IMR-90 (cell line): ENCODE measurements at regions not wholly inside any gene's neighbourhood (a gene's known extent, or its start where the extent isn't known, plus 50 kb on each side); places are given as distances from the start of the nearest gene placed in this dataset.

Source experiments
- BHLHE40 ChIP-seq: fragments of 150-350 bp; IDR thresholded peaks from 2 replicates; pipeline ENCODE4 v1.6.1; 2016; ENCODE audit warnings: mild to moderate bottlenecking, low read depth, low read length
- CEBPB ChIP-seq: IDR thresholded peaks from 2 replicates; pipeline ENCODE4 v1.6.1; 2012; ENCODE audit warnings: low read depth, low read length, improper control_type of control experiment
- MAFK ChIP-seq: IDR thresholded peaks from 2 replicates; pipeline ENCODE4 v1.6.1; 2012; ENCODE audit warnings: low read depth, low read length, improper control_type of control experiment
- MXI1 ChIP-seq: IDR thresholded peaks from 2 replicates; pipeline ENCODE4 v1.6.1; 2012; ENCODE audit warnings: low read depth, mild to moderate bottlenecking, low read length, moderate library complexity, borderline replicate concordance
- NFE2L2 ChIP-seq: fragments of 150-350 bp; IDR thresholded peaks from 2 replicates; pipeline ENCODE4 v1.6.1; 2016; ENCODE audit warnings: low read depth, mild to moderate bottlenecking, low read length
- POLR2A ChIP-seq: IDR thresholded peaks from 2 replicates; pipeline ENCODE4 v1.6.1; 2012; ENCODE audit warnings: mild to moderate bottlenecking, low read depth, low read length
- RAD21 ChIP-seq: IDR thresholded peaks from 2 replicates; pipeline ENCODE4 v1.6.1; 2012; ENCODE audit warnings: low read length, improper control_type of control experiment
- RCOR1 ChIP-seq: IDR thresholded peaks from 2 replicates; pipeline ENCODE4 v1.6.1; 2012; ENCODE audit warnings: mild to moderate bottlenecking, low read length, improper control_type of control experiment; ENCODE audit not compliant: insufficient replicate concordance
- SMC3 ChIP-seq: fragments of 150-350 bp; IDR thresholded peaks from 2 replicates; pipeline ENCODE4 v1.6.1; 2016; ENCODE audit warnings: low read depth, mild to moderate bottlenecking, antibody characterized with exemption, low read length, moderate library complexity
- TF ChIP-seq, protein P1 (sequence below): conservative IDR thresholded peaks from 2 replicates; pipeline ENCODE4 v1.5.1; 2012; ENCODE audit warnings: mild to moderate bottlenecking, low read depth, low read length, improper control_type of control experiment
- TF ChIP-seq, protein P2 (sequence below): fragments of 150-350 bp; IDR thresholded peaks from 2 replicates; pipeline ENCODE4 v1.6.1; 2016; ENCODE audit warnings: low read depth, mild to moderate bottlenecking, low read length, moderate library complexity, borderline replicate concordance
- TF ChIP-seq, protein P3 (sequence below): fragments of 150-350 bp; IDR thresholded peaks from 2 replicates; pipeline ENCODE4 v1.6.1; 2017; ENCODE audit warnings: mild to moderate bottlenecking, antibody characterized with exemption, low read length, low read depth

DNA sequence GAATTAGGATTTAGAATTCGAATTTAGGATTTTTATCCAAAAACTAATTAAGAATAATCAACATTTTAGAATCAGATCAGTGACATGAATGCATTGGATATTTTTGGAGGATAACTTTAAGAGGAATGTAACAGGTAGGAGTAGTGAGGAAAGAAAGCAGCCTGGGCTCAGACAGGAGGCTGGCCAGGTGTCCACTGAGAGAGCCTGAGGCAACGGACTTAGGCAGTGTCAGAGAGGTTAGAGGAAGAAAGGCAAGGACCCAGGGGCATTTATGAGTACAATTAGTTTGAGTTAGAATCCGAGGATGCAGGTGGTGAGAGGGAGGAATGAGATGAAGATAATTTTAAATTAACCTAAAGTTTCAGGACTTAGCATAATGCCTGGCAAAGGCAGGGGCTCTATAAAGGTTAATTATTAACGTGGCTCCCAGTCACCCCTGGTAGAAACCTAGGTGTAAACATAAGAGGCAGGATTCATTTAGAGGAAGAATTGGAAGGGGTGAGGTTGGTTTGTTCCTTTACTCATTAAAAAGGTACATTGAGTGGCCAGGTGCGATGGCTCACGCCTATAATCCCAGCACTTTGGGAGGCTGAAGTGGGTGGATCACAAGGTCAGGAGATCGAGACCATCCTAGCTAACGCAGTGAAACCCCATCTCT is 507.1 kb downstream of the TMEM182 start:
- no peak for TF ChIP-seq RCOR1
- TF ChIP-seq MXI1, result no peak
- no peak for TF ChIP-seq RAD21
- TF ChIP-seq SMC3, result no peak
- no peak for TF ChIP-seq NFE2L2
- no peak for TF ChIP-seq BHLHE40
- TF ChIP-seq, protein P1, sequence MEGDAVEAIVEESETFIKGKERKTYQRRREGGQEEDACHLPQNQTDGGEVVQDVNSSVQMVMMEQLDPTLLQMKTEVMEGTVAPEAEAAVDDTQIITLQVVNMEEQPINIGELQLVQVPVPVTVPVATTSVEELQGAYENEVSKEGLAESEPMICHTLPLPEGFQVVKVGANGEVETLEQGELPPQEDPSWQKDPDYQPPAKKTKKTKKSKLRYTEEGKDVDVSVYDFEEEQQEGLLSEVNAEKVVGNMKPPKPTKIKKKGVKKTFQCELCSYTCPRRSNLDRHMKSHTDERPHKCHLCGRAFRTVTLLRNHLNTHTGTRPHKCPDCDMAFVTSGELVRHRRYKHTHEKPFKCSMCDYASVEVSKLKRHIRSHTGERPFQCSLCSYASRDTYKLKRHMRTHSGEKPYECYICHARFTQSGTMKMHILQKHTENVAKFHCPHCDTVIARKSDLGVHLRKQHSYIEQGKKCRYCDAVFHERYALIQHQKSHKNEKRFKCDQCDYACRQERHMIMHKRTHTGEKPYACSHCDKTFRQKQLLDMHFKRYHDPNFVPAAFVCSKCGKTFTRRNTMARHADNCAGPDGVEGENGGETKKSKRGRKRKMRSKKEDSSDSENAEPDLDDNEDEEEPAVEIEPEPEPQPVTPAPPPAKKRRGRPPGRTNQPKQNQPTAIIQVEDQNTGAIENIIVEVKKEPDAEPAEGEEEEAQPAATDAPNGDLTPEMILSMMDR, result no peak
- no peak for TF ChIP-seq CEBPB
- no peak for TF ChIP-seq MAFK
- no peak for TF ChIP-seq POLR2A
- TF ChIP-seq, protein P2, sequence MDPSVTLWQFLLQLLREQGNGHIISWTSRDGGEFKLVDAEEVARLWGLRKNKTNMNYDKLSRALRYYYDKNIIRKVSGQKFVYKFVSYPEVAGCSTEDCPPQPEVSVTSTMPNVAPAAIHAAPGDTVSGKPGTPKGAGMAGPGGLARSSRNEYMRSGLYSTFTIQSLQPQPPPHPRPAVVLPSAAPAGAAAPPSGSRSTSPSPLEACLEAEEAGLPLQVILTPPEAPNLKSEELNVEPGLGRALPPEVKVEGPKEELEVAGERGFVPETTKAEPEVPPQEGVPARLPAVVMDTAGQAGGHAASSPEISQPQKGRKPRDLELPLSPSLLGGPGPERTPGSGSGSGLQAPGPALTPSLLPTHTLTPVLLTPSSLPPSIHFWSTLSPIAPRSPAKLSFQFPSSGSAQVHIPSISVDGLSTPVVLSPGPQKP, result no peak
- TF ChIP-seq, protein P3, sequence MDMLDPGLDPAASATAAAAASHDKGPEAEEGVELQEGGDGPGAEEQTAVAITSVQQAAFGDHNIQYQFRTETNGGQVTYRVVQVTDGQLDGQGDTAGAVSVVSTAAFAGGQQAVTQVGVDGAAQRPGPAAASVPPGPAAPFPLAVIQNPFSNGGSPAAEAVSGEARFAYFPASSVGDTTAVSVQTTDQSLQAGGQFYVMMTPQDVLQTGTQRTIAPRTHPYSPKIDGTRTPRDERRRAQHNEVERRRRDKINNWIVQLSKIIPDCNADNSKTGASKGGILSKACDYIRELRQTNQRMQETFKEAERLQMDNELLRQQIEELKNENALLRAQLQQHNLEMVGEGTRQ, result no peak
